ENCODE measurements at regions not wholly inside any gene's neighbourhood (a gene's known extent, or its start where the extent isn't known, plus 50 kb on each side); places are given as distances from the start of the nearest gene placed in this dataset.
"Not testable (repeated sequence)": the region's sequence is repeated elsewhere in the genome, so short reads cannot be mapped to it uniquely, and the experiment has no call there.

- no peak for DNase-seq
These were observed 174.2 kb upstream of the SLC38A2 start for GRCh38 chr12:46546634-46547273.

GRCh38 chr12:46543378-46543795, 170.8 kb upstream of the SLC38A2 start:
- not testable (repeated sequence) for DNase-seq

DNA sequence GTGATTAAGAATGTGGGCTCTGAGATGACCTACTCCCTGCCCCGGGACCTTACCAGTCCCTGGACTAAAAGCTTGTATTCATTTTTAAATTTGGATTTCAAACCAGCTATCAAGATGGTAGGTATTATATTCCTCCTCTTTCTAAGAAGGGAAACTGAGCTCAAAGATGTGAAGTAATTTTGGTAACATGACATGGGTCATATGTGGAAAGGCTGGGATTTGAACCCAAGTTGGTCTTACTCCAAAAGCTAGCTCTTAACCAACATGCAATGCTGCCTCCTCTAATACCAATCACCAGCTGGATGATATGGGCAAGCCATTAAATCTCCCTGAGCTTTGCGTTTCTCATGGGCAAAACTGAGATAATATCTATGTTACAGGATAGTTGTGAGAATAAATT, 166.4 kb upstream of the SLC38A2 start:
- DNase-seq = no peak

GRCh38 chr12:46537387-46537955, 164.9 kb upstream of the SLC38A2 start:
- no peak for DNase-seq

- not testable (repeated sequence) for DNase-seq
These were observed 163.7 kb upstream of the SLC38A2 start for GRCh38 chr12:46536316-46536715.

GRCh38 chr12:46535907-46536306, 163.3 kb upstream of the SLC38A2 start:
- DNase-seq = no peak

GRCh38 chr12:46535376-46535775, 162.8 kb upstream of the SLC38A2 start:
- no peak for DNase-seq

DNA sequence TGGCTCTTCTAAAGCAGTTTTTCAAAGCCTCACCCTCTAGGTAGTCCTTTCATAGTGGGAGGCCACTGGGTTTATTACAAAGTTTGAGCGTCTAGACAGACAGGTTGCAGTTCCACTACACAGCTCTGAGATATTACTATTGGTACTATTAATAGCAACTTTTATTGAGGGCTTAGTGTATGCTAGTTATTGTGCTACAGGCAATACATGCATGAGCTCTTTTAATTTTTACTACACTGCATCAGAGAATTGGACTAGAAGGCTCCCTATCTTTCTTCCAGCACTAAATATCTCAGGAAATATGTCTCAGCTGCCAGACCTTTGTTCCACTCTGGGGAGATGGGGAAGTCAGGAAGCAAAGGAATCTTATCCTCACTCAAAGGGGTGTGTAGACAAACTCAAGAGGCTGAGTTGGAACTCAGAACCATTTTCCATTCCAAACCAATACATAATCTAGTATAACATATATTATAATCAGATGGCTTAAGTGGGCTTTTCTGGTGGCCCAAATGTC, 161.8 kb upstream of the SLC38A2 start:
- no peak for DNase-seq

- no peak for DNase-seq
These were observed 161.2 kb upstream of the SLC38A2 start for GRCh38 chr12:46533723-46534122.

GRCh38 chr12:46531804-46532203, 159.2 kb upstream of the SLC38A2 start:
- DNase-seq = no peak

- no peak for DNase-seq
These were observed 158.6 kb upstream of the SLC38A2 start for GRCh38 chr12:46531059-46531785.

- no peak for DNase-seq
These were observed 157.9 kb upstream of the SLC38A2 start for GRCh38 chr12:46530373-46531056.

- DNase-seq = no peak
These were observed 153.7 kb upstream of the SLC38A2 start for GRCh38 chr12:46526233-46526632.

- no peak for DNase-seq
These were observed 152.2 kb upstream of the SLC38A2 start for GRCh38 chr12:46524778-46525177.

DNA sequence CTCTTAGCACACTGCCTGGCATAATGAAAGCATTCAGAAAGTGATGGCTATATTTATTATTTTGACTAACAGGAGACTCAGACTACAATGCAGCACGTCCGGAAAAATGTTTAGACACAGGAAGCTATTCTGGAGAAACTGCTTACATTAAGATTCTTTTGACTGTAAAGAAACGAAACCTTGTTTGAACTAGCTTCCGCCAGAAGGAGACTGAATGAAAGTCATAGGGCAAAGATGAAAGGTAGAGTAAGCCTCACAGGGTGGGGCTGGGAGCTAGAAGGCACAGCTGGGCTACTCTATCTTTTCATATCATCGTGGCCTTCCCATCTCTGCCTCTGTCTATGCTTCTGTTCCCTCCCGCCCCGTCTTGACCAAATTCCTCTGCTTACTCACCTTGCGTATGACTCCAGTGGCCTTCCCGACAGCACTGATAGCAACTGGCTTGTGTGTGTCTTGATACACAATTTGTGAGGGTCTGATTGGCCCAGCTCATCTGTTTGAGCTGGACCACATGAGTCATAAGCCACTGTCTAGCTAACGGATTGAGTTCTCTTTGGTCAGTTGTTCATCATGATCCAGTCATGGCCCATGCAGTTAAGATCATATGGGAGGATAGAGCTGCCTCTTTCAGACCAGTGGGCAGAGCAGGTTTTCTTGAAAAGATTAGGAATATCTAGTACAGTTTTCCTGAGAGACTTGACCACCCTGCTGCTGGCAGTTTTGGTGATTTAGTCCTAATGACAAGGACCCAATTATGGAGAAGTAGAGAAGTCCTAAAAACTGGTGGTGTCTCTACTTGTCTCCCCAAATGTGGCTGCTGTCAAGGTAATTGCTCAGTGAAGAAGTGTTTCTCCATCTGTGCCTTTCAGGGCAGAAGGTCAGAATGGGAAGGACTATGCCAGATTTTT, 151.5 kb upstream of the SLC38A2 start:
- no peak for DNase-seq

DNA sequence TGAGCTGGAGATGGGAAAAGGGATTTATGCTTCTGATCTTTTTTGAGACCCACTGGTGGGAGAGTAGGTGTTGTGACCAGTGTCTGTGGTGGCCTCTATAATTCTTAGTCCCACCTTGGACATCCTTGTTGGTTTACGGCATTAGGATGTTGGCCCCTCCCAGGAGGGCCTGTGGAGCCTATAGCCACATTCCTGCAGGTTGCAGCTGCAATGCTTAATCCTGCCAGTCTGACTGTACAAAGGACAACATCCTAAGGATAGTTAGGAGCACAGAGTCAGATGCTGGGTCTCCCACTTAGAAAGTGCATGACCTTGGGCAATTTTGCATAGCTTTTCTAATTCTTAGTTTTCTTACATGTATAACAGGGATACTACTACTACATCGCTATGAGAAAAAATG, 150.9 kb upstream of the SLC38A2 start:
- no peak for DNase-seq

GRCh38 chr12:46522071-46522470, 149.5 kb upstream of the SLC38A2 start:
- DNase-seq = no peak

GRCh38 chr12:46521145-46521544, 148.6 kb upstream of the SLC38A2 start:
- no peak for DNase-seq

GRCh38 chr12:46519407-46519806, 146.8 kb upstream of the SLC38A2 start:
- DNase-seq = no peak

GRCh38 chr12:46518729-46519128, 146.2 kb upstream of the SLC38A2 start:
- DNase-seq = no peak

DNA sequence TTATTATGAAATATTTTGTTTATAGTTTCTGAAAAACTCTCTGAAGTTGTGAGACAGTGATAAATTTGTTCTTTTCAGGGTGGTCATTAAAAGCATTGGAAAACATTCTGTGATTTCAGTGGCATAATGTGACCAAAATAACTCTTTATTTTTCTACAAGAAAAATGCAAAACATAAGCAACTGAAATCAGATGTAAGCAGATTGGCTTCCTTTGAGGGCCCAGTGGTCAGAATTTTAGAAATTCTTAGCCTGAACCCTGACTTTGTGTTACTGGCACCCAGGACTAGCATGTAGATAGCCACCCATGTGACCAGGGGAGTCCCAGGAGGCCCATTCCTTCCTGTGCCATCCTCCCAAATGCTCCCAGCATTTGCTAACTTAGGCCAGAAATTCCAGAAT, 145.6 kb upstream of the SLC38A2 start:
- no peak for DNase-seq

DNA sequence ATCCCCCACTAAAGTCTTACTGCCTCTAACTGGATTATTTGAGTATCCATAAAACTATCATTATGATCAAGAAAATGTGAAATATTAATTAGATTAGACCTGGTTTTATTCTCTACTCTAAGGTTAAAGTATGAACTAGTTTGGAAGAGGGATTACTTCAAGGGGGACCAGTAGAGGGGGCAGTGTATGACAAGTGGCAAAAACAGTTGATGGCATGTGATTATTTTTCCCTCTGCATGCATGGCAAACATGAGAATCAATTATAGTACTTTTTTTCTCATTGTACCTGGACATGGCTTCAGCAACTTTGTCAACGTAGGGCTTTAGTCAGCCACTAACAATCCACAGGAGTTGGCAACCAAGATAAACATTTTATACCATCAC, 145.0 kb upstream of the SLC38A2 start:
- DNase-seq = no peak

Measured in DMS79 treated with DMSO at 0.1 percent for 48 hours (cell line).